GM12878 (cell line): ENCODE measurements at regions not wholly inside any gene's neighbourhood (a gene's known extent, or its start where the extent isn't known, plus 50 kb on each side); places are given as distances from the start of the nearest gene placed in this dataset.
A peak's percentile ranks its signal among the peaks of the same experiment; 100 is the strongest.

ENCODE experiments used
- ATF7 ChIP-seq: fragments of 450-650 bp; IDR thresholded peaks from 2 replicates; pipeline ENCODE4 v1.6.1; 2016; ENCODE audit warnings: low read depth, mild to moderate bottlenecking
- CBFB ChIP-seq: IDR thresholded peaks from 2 replicates; pipeline ENCODE4 v1.6.1; 2016; ENCODE audit warnings: antibody characterized with exemption, low read depth
- CHD1 ChIP-seq: IDR thresholded peaks from 2 replicates; pipeline ENCODE4 v1.6.1; 2012; ENCODE audit warnings: low read depth, low read length, improper control_type of control experiment
- CTCF ChIP-seq, 3 experiments: IDR thresholded peaks in 2 of 3; conservative IDR thresholded peaks in 1 of 3; 2 replicates each; pipeline ENCODE4 v1.5.1; 2011; ENCODE audit warnings: low read depth in 3 of 3, low read length in 3 of 3, mild to moderate bottlenecking in 3 of 3, control low read depth in 2 of 3, moderate library complexity in 2 of 3, inconsistent platforms in 1 of 3, mixed read lengths in 1 of 3; ENCODE audit not compliant: control insufficient read depth in 2 of 3, insufficient read depth in 1 of 3; ENCODE audit errors: extremely low read depth in 1 of 3
- EZH2 ChIP-seq: IDR thresholded peaks from 2 replicates; pipeline ENCODE4 v1.6.1; 2012; ENCODE audit warnings: low read depth, mild to moderate bottlenecking, control low read depth, inconsistent platforms, low read length, borderline replicate concordance; ENCODE audit not compliant: control insufficient read depth
- GABPA ChIP-seq: IDR thresholded peaks from 2 replicates; pipeline ENCODE4 v1.6.1; 2014; ENCODE audit warnings: antibody characterized with exemption, low read depth, mild to moderate bottlenecking, inconsistent platforms
- MAX ChIP-seq: IDR thresholded peaks from 2 replicates; pipeline ENCODE4 v1.6.1; 2012; ENCODE audit warnings: low read depth, low read length, improper control_type of control experiment
- POLR2A ChIP-seq: IDR thresholded peaks from 2 replicates; pipeline ENCODE4 v1.6.1; 2011; ENCODE audit warnings: low read depth, mild to moderate bottlenecking, low read length
- POLR2AphosphoS5 ChIP-seq: IDR thresholded peaks from 2 replicates; pipeline ENCODE4 v1.6.1; 2011; ENCODE audit warnings: mild to moderate bottlenecking, low read length, inconsistent platforms
- STAT3 ChIP-seq: IDR thresholded peaks from 2 replicates; pipeline ENCODE4 v1.6.1; 2011; ENCODE audit warnings: low read depth, low read length, improper control_type of control experiment
- ZNF687 ChIP-seq: fragments of 450-650 bp; IDR thresholded peaks from 2 replicates; pipeline ENCODE4 v1.6.1; 2017; ENCODE audit warnings: mild to moderate bottlenecking, moderate library complexity

- TF ChIP-seq CHD1 (no peak), POLR2A (no peak), CTCF (IDR thresholded peaks at IDR 0.05 in 2 of 3, conservative IDR thresholded peaks at IDR 0.05 in 1 of 3; ENCODE audit: control insufficient read depth in 2 of 3, extremely low read depth in 1 of 3, insufficient read depth in 1 of 3, low read depth in 3 of 3, low read length in 3 of 3) (peak; percentile 30 to 48 (median 39); a peak in 4 of 6 replicates), EZH2 (no peak), GABPA (no peak), ATF7 (no peak), MAX (no peak), POLR2AphosphoS5 (no peak), STAT3 (no peak), ZNF687 (no peak), CBFB (no peak)
Observed at GRCh38 chr9:107141967-107142366, 141.1 kb upstream of the RAD23B start.
